Neural cell (in vitro differentiated cells): ENCODE measurements at regions not wholly inside any gene's neighbourhood (a gene's known extent, or its start where the extent isn't known, plus 50 kb on each side); places are given as distances from the start of the nearest gene placed in this dataset.

Source experiments
- CTCF ChIP-seq: fragments of 450-650 bp; IDR thresholded peaks from 2 replicates; pipeline ENCODE4 v1.5.1; 2014; ENCODE audit warnings: antibody characterized with exemption, mild to moderate bottlenecking, moderate library complexity; ENCODE audit not compliant: poor library complexity, severe bottlenecking
- POLR2AphosphoS5 ChIP-seq: IDR thresholded peaks from 2 replicates; pipeline ENCODE4 v1.6.1; 2012

- TF ChIP-seq POLR2AphosphoS5 (no peak), CTCF (no peak)
These were observed 287.4 kb upstream of the HDAC4 start for GRCh38 chr2:239688122-239688681.
